GM19372 (cell line): ENCODE measurements at regions not wholly inside any gene's neighbourhood (a gene's known extent, or its start where the extent isn't known, plus 50 kb on each side); places are given as distances from the start of the nearest gene placed in this dataset.
"Not testable (repeated sequence)": the region's sequence is repeated elsewhere in the genome, so short reads cannot be mapped to it uniquely, and the experiment has no call there.

Experiments
- ATAC-seq: cut with Tn5 transposase; IDR thresholded peaks from one replicate; pipeline ENCODE4 v1.9.1; 2021; ENCODE audit warnings: mild to moderate bottlenecking, low read depth, moderate library complexity; ENCODE audit not compliant: unreplicated experiment

DNA sequence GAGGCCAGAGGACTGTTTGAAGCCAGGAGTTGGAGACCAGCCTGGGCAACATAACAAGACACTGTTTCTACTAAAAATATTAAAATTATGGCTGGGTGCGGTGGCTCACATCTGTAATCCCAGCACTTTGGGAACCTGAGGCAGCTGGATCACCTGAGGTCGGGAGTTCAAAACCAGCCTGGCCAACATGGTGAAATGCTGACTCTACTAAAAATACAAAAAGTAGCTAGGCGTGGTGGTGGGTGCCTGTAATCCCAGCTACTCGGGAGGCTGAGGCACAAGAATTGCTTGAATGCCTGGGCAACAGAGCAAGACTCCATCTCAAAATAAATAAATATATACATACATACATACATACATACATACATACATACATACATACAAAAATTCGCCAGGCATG lies 99.7 kb downstream of the TMEM130 start:
- not testable (repeated sequence) for ATAC-seq

DNA sequence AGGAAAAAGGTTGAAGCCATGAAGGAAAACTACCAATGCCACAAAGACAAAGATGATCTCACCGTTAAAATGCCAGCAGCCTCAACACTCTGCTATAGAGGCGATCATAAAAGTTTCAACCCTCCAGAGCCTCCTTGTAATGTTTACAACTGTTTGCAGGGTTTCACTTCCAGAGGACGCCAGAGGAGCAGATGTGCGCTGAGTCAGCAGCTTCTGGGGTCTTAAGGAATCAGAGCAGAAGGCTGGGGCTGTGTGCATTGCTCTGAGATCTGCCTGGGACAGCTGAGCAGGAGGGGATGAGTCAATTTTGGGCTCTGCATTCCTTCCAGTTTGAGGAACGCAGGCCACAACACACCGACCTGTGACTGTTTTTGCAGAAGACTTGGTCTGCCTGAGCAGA lies 98.3 kb downstream of the TMEM130 start:
- no peak for ATAC-seq

DNA sequence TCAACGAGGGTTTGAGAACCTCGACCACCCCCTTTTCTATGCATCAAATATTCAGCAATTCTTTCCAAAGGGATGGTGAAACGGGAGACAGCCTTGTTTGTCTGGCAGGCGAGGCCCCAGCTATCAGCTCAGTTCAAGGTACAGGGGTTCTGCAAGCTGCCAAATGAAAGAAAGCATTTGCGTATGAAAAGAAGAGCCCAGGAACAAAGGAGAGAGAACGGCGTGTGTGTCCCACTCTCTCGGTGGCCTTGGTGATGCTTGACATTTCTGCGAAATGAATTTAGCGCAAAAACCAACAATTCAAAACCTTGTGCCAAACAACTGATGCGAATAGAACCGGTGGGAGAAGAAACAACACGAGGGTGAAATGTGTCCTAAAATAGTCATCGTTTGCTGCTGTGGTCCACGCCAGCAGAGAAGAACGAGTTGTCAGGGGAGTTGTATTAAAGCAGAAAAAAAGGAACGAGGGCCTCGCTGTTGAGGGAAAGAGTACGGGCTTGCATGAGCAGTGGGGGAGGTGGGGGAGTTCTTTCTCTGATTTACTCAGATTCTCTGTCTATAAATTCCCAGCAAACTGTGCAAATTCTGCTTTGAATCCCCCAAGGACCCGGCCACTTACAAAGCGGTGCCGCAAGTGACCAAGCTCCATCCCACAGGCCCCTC lies 97.7 kb downstream of the TMEM130 start:
- ATAC-seq = no peak

- no peak for ATAC-seq
Observed at GRCh38 chr7:98774884-98775283, 94.9 kb downstream of the TMEM130 start.

DNA sequence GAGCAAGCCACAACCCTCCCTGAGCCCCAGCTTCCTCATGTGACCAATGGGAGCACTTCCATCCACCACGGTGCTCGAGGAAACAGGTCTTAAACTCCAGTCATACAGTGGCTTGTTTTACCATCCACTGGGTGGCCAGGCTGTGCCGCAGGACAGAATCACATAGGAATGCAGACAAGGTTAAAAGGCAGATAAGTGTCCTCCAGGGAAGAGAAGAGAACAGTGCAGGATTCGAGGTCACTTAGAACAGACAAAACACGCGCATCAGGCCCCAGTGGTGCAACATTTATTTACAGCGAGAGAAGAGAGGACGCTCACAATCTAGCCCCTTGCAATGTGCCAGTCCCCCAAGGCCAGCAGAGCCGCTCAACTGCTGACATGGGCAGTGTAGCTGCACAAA lies 92.8 kb downstream of the TMEM130 start:
- ATAC-seq = no peak

- no peak for ATAC-seq
Observed at GRCh38 chr7:98778421-98778820, 91.4 kb downstream of the TMEM130 start.

- no peak for ATAC-seq
Observed at GRCh38 chr7:98779800-98780587, 89.8 kb downstream of the TMEM130 start.

DNA sequence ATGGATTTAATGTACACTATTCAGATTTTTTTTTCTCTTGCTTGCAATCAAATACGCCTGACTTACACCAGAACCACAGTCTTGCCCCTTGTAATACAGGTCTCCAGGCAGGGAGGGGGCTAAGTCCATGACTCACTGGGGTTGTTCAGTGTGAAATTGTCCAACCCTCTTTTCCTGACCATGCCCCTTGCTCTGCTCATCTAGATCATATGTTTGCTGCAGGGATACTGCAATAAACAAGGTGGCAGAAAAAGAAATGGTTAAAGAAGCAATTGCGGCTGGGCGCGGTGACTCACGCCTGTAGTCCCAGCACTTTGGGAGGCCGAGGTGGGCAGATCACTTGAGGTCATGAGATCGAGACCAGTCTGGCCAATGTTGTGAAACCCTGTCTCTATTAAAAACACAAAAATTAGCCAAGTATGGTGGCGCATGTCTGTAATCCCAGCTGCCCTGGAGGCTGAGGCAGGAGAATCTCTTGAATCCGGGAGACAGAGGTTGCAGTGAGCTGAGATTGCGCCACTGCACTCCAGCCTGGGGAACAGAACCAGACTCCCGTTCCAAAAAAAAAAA lies 85.5 kb downstream of the TMEM130 start:
- no peak for ATAC-seq

DNA sequence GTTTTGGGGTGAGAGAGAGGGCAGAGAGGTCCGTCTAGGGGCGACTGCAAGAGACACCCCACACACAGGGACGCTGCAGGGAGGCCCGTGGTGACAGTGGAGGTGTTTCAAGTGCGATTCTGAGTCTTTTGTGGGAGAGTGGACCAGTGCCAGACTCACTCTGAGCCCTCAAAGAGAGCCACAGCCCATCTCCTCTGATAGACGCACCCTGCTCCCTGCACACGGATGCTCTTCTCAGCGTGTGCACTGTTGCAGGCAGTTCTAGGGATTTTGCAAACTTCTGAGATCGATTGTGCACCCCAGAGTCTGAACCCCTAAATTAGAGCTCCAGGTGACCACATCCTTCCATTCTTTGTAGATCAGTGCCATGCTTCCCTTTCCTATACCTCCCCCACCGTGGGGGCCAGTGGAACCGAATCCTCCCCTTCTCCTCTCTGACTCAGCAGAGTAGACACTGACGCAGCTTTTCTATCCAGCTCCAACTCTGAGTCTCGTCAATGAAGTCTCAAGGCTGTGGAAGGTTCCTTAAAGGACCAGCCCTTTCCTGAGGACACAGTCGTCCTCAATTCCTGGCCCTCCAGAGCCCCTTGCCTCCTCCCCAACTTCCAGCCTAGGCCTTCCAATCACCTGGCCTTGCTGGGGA lies 83.8 kb downstream of the TMEM130 start:
- ATAC-seq = no peak

DNA sequence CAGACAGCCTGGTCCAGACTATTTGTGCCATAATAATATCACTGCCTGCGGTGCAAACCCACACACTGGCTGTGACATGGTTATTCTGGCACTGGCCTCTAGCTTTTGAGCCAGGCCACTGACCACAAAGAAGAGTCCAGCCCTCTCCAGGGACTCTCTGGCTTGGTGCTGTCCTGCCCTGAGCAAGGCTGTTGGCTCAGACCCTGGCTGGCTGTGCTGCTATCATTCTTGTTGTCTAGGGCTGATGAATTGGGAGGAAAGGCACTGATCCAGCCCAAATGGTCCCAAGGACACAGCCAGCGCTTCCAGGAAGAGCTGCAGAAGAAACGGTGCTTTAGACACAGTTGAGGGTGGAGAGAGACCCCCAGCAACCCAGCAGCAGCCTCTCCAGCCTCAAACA lies 80.8 kb downstream of the TMEM130 start:
- ATAC-seq = no peak

DNA sequence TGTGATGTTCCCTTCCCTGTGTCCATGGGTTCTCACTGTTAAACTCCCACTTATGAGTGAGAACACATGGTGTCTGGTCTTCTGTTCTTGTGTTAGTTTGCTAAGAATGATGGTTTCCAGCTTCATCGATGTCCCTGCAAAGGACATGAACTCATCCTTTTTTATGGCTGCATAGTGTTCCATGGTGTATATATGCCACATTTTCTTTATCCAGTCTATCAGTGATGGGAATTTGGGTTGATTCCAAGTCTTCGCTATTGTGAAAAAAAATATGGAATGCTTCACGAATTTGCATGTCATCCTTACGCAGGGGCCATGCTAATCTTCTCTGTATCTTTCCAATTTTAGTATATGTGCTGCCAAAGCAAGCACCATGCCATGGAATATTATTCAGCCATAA lies 75.4 kb downstream of the TMEM130 start:
- not testable (repeated sequence) for ATAC-seq

- peak; percentile 94 for ATAC-seq
Observed at GRCh38 chr7:98795741-98796493, 73.9 kb downstream of the TMEM130 start.
